HG03575 (cell line): ENCODE measurements at regions not wholly inside any gene's neighbourhood (a gene's known extent, or its start where the extent isn't known, plus 50 kb on each side); places are given as distances from the start of the nearest gene placed in this dataset.

ENCODE experiments used
- ATAC-seq: cut with Tn5 transposase; IDR thresholded peaks from one replicate; pipeline ENCODE4 v1.9.1; 2021; ENCODE audit not compliant: unreplicated experiment, insufficient number of reproducible peaks, low FRiP score; ENCODE audit errors: extremely low read depth

GRCh38 chr10:52437205-52437646, 123.1 kb downstream of the DKK1 start:
- ATAC-seq = peak; percentile 88

- no peak for ATAC-seq
Measured at GRCh38 chr10:52438119-52438518, 124.0 kb downstream of the DKK1 start.

GRCh38 chr10:52440612-52441285, 126.7 kb downstream of the DKK1 start:
- no peak for ATAC-seq

GRCh38 chr10:52442576-52442975, 128.5 kb downstream of the DKK1 start:
- no peak for ATAC-seq

GRCh38 chr10:52443419-52444388, 129.6 kb downstream of the DKK1 start:
- no peak for ATAC-seq

GRCh38 chr10:52446391-52446790, 132.3 kb downstream of the DKK1 start:
- no peak for ATAC-seq

- ATAC-seq = no peak
Measured at GRCh38 chr10:52447931-52448353, 133.9 kb downstream of the DKK1 start.

GRCh38 chr10:52450762-52451291, 136.7 kb downstream of the DKK1 start:
- no peak for ATAC-seq

GRCh38 chr10:52451817-52452216, 137.7 kb downstream of the DKK1 start:
- no peak for ATAC-seq

GRCh38 chr10:52452600-52453493, 138.8 kb downstream of the DKK1 start:
- ATAC-seq = no peak

- no peak for ATAC-seq
Measured at GRCh38 chr10:52453501-52453900, 139.4 kb downstream of the DKK1 start.

GRCh38 chr10:52454491-52454890, 140.4 kb downstream of the DKK1 start:
- ATAC-seq = no peak

GRCh38 chr10:52455098-52455497, 141.0 kb downstream of the DKK1 start:
- no peak for ATAC-seq

- ATAC-seq = no peak
Measured at GRCh38 chr10:52459097-52459496, 145.0 kb downstream of the DKK1 start.

- no peak for ATAC-seq
Measured at GRCh38 chr10:52463826-52464225, 149.7 kb downstream of the DKK1 start.

- ATAC-seq = no peak
Measured at GRCh38 chr10:52464368-52465124, 150.5 kb downstream of the DKK1 start.

GRCh38 chr10:52465202-52465601, 151.1 kb downstream of the DKK1 start:
- ATAC-seq = no peak

GRCh38 chr10:52466464-52466863, 152.4 kb downstream of the DKK1 start:
- ATAC-seq = no peak
